ENCODE measurements at regions not wholly inside any gene's neighbourhood (a gene's known extent, or its start where the extent isn't known, plus 50 kb on each side); places are given as distances from the start of the nearest gene placed in this dataset.

GRCh38 chr1:172882385-172882784 lies 168.4 kb downstream of the TNFSF18 start:
- H3K14ac ChIP-seq (ENCODE audit: insufficient read length): no peak overlapping the region
- TF ChIP-seq CBX5 (IDR thresholded peaks at IDR 0.05; ENCODE audit: low read depth, low read length) (no peak), EZH2 (IDR thresholded peaks at IDR 0.05; ENCODE audit: low read depth, low read length, severe bottlenecking) (no peak), CBX8 (IDR thresholded peaks at IDR 0.05; ENCODE audit: borderline replicate concordance, low read depth, low read length) (no peak), NANOG (IDR thresholded peaks at IDR 0.05; ENCODE audit: insufficient read depth, low read depth, low read length, poor library complexity, severe bottlenecking) (no peak)
- FAIRE-seq (no peak), DNase-seq (ENCODE audit: low read depth in 1 of 2, low spot score in 2 of 2) (no peak)
- H2AK5ac ChIP-seq (ENCODE audit: low read depth, low read length): no peak overlapping the region
- H2BK15ac ChIP-seq (ENCODE audit: low read length): no peak overlapping the region
- no peak overlapping the region for H3K4me2 ChIP-seq (ENCODE audit: insufficient read depth in 1 of 2, low read depth in 2 of 2, low read length in 2 of 2)
- no peak overlapping the region for H2AFZ ChIP-seq (ENCODE audit: low read length)
- no peak overlapping the region for H3K27ac ChIP-seq (ENCODE audit: low read depth, low read length)
- CTCF ChIA-PET (ENCODE audit: partially characterized antibody): interaction anchor here (0.6 to 1.5 kb wide), 3 partner anchors 57 to 140 kb away, joined by 3 read pairs; no protein-coding TSS in a partner anchor
- no peaks in the 10 kb centered on the region for H3K79me1 ChIP-seq (ENCODE audit: low read depth, low read length)
- H3K4me3 ChIP-seq (ENCODE audit: extremely low read depth in 1 of 4, insufficient read depth in 2 of 4, low read depth in 3 of 4, low read length in 4 of 4): no peak overlapping the region
- no peak overlapping the region for H4K91ac ChIP-seq (replicated peaks; ENCODE audit: insufficient read length, low read length)
- H4K8ac ChIP-seq (ENCODE audit: extremely low read depth, insufficient read depth, low read length): no peak overlapping the region
- H3K36me3 ChIP-seq (ENCODE audit: control insufficient read depth in 2 of 4, insufficient read depth in 4 of 4, low read length in 3 of 4): no peaks in the 10 kb centered on the region
- H2BK120ac ChIP-seq (replicated peaks; ENCODE audit: low read depth, low read length): no peak overlapping the region
- no peaks in the 10 kb centered on the region for H3K23me2 ChIP-seq (ENCODE audit: low read depth, low read length)
- H3K79me2 ChIP-seq (ENCODE audit: control insufficient read depth in 1 of 2, insufficient read depth in 2 of 2, low read length in 2 of 2): no peaks in the 10 kb centered on the region
- no peak overlapping the region for H3K18ac ChIP-seq (ENCODE audit: extremely low read depth, low read length)
- no peaks in the 10 kb centered on the region for H3K4me1 ChIP-seq (replicated peaks in 1 of 4; ENCODE audit: control insufficient read depth in 3 of 4, insufficient read depth in 4 of 4, low read length in 3 of 4)
- no peak overlapping the region for H4K5ac ChIP-seq (ENCODE audit: insufficient read length, low read depth, low read length)
- no peak overlapping the region for H3K4ac ChIP-seq (replicated peaks; ENCODE audit: insufficient read length, low read depth, low read length)
- POLR2A ChIA-PET (ENCODE audit: partially characterized antibody): interaction anchor here (0.9 kb wide), 1 partner anchor 87 kb away, joined by 3 read pairs; no protein-coding TSS in a partner anchor
- H3K9ac ChIP-seq (replicated peaks in 1 of 4; ENCODE audit: extremely low read depth in 1 of 4, low read depth in 3 of 4, low read length in 3 of 4): no peak overlapping the region
- no peak overlapping the region for H2BK20ac ChIP-seq (ENCODE audit: low read length)
- H2BK5ac ChIP-seq (ENCODE audit: low read depth, low read length): no peak overlapping the region
- H3K56ac ChIP-seq (replicated peaks; ENCODE audit: insufficient read length, low read depth, low read length): no peak overlapping the region
- no peaks in the 10 kb centered on the region for H4K20me1 ChIP-seq (replicated peaks in 1 of 2; ENCODE audit: control insufficient read depth in 1 of 2, insufficient read depth in 2 of 2, low read length in 2 of 2)
- no peak overlapping the region for H3K23ac ChIP-seq (ENCODE audit: insufficient read length)
- H2BK12ac ChIP-seq (ENCODE audit: low read depth, low read length): no peak overlapping the region
- H3K27me3 ChIP-seq (replicated peaks in 1 of 4; ENCODE audit: control insufficient read depth in 3 of 4, extremely low read depth in 1 of 4, insufficient read depth in 3 of 4, low read length in 3 of 4): no peaks in the 10 kb centered on the region
- H3K9me3 ChIP-seq (ENCODE audit: insufficient read depth in 2 of 2, low read depth in 1 of 2, low read length in 1 of 2): no peaks in the 10 kb centered on the region

Data from H1 (cell line).